Smooth muscle cell (in vitro differentiated cells): ENCODE measurements at regions not wholly inside any gene's neighbourhood (a gene's known extent, or its start where the extent isn't known, plus 50 kb on each side); places are given as distances from the start of the nearest gene placed in this dataset.

Experiments
- DNase-seq: peaks from one replicate; lab custom pipeline; 2025; ENCODE audit not compliant: unreplicated experiment; lab: John Stamatoyannopoulos, UW
- H2AFZ ChIP-seq: fragments of 200-600 bp; sonication (generic); 2 replicates; pipeline ENCODE4 v1.6.0; 2016; ENCODE audit warnings: antibody characterized with exemption, low read depth, mild to moderate bottlenecking
- H3F3A ChIP-seq: fragments of 200-600 bp; sonication (generic); 2 replicates; pipeline ENCODE4 v1.6.0; 2017; ENCODE audit warnings: antibody characterized with exemption, low read depth
- H3K27ac ChIP-seq: fragments of 200-600 bp; sonication (generic); 2 replicates; pipeline ENCODE4 v1.5.1; 2016; ENCODE audit warnings: low read depth, mild to moderate bottlenecking
- H3K27me3 ChIP-seq: fragments of 200-600 bp; sonication (generic); 2 replicates; pipeline ENCODE4 v1.6.1; 2016; ENCODE audit warnings: low read depth, mild to moderate bottlenecking
- H3K36me3 ChIP-seq: fragments of 200-600 bp; sonication (generic); 2 replicates; pipeline ENCODE4 v1.5.1; 2016; ENCODE audit warnings: low read depth
- H3K4me1 ChIP-seq: fragments of 200-600 bp; sonication (generic); 2 replicates; pipeline ENCODE4 v1.5.1; 2016; ENCODE audit warnings: low read depth
- H3K4me2 ChIP-seq: fragments of 200-600 bp; sonication (generic); 2 replicates; pipeline ENCODE4 v1.6.0; 2016; ENCODE audit warnings: mild to moderate bottlenecking
- H3K4me3 ChIP-seq: fragments of 200-600 bp; sonication (generic); 2 replicates; pipeline ENCODE4 v1.5.1; 2016; ENCODE audit warnings: mild to moderate bottlenecking
- H3K79me2 ChIP-seq: fragments of 200-600 bp; sonication (generic); 2 replicates; pipeline ENCODE4 v1.6.0; 2016; ENCODE audit warnings: low read depth, mild to moderate bottlenecking
- H3K9ac ChIP-seq: fragments of 200-600 bp; sonication (generic); 2 replicates; pipeline ENCODE4 v1.6.0; 2016; ENCODE audit warnings: low read depth
- H3K9me3 ChIP-seq: fragments of 200-600 bp; sonication (generic); replicated peaks from 2 replicates; pipeline ENCODE4 v1.5.1; 2016; ENCODE audit warnings: low read depth
- H4K20me1 ChIP-seq: fragments of 200-600 bp; sonication (generic); 2 replicates; pipeline ENCODE4 v1.6.0; 2016; ENCODE audit warnings: low read depth
- WGBS: methylation state at CpG from one replicate; pipeline ENCODE4 v1.1.7; 2016; ENCODE audit warnings: low lambda C conversion rate; 5-methylcytosine and 5-hydroxymethylcytosine counted together
- TF ChIP-seq, protein P1 (sequence below): fragments of 200-600 bp; sonication (generic); IDR thresholded peaks from 2 replicates; pipeline ENCODE4 v1.5.1; 2017; ENCODE audit warnings: borderline replicate concordance, mild to moderate bottlenecking, antibody characterized with exemption; ENCODE audit not compliant: insufficient read depth, poor library complexity, severe bottlenecking

DNA sequence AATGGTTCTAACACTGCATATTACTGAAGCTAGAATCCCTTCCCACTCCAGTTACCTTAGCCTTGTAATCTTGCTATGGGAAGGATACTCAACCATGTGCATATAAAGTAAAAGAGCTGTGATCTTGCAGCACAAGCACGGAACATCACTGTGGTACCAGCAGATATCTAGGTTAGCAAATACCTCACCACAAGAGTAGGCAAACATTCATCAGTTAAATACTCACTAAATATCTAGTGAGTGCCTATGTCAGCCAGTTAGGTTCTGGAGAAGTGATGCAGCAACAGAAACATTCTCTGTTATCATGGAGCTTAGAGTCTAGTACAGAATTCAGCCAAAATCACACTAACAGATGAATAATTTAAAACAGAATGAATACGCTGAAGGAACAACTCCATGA lies 349.6 kb upstream of the UBE2E3 start:
- WGBS: 65% methylated on average over 2 of the region's 2 CpGs
- DNase-seq: no peak

DNA sequence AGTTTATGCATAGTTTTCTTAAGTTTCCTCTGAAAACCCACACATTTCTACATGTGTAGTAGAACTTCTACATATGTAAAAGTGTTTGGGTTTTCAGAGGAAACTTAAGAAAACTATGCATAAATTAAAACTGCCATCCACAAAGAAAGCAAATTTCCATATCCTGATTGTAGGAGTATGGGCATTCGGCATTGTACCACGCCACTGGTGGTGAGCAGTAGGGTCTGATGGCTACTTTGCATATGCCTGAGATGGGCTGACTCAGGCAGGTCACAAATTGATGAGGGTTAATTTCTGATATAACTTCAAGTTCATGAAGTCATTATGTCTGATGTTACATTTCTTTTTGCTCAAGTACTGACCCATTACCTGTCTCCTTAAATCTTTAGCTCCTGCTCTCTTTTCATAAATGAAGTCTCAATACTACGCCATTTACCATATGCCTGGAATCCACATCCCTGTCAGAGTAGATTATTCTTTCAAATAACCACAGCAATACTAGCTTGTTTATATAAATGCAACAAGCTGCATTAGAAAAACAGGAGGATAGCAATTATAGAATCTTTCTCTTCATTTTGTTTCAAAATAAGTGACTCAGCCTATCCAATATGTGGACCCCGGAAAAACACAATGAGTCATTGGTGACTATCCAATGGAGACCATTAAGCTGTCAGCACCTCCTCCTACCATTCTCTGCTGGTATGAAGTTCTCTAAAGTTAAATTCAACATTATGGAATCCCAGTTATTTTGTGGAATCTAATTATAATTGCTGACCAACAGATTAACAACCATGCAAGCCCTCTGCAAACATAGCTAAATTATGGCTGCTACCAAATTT lies 355.2 kb upstream of the UBE2E3 start:
- Histone ChIP-seq H3K27me3 (no peaks in the 10 kb centered on the region), H3K79me2 (no peaks in the 10 kb centered on the region), H3K4me1 (no peaks in the 10 kb centered on the region), H3K36me3 (no peaks in the 10 kb centered on the region), H3F3A (no peaks in the 10 kb centered on the region), H4K20me1 (no peaks in the 10 kb centered on the region), H3K4me3 (no peak overlapping the region), H3K27ac (peak overlapping the region; percentile 25), H2AFZ (no peak overlapping the region), H3K4me2 (peak overlapping the region; percentile 59), H3K9ac (no peak overlapping the region), H3K9me3 (no peaks in the 10 kb centered on the region)
- TF ChIP-seq, protein P1, sequence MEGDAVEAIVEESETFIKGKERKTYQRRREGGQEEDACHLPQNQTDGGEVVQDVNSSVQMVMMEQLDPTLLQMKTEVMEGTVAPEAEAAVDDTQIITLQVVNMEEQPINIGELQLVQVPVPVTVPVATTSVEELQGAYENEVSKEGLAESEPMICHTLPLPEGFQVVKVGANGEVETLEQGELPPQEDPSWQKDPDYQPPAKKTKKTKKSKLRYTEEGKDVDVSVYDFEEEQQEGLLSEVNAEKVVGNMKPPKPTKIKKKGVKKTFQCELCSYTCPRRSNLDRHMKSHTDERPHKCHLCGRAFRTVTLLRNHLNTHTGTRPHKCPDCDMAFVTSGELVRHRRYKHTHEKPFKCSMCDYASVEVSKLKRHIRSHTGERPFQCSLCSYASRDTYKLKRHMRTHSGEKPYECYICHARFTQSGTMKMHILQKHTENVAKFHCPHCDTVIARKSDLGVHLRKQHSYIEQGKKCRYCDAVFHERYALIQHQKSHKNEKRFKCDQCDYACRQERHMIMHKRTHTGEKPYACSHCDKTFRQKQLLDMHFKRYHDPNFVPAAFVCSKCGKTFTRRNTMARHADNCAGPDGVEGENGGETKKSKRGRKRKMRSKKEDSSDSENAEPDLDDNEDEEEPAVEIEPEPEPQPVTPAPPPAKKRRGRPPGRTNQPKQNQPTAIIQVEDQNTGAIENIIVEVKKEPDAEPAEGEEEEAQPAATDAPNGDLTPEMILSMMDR: no peak
- 61% methylated on average over 4 of the region's 4 CpGs for WGBS
- no peak for DNase-seq

More for the DNA sequence above, 349.6 kb upstream of the UBE2E3 start:
- Histone ChIP-seq H3K27me3 (no peaks in the 10 kb centered on the region), H2AFZ (no peak overlapping the region), H3K27ac (no peak overlapping the region), H3K36me3 (no peaks in the 10 kb centered on the region), H3K4me3 (no peak overlapping the region), H3F3A (no peaks in the 10 kb centered on the region), H3K4me2 (no peak overlapping the region), H3K9ac (no peak overlapping the region), H3K9me3 (no peaks in the 10 kb centered on the region), H4K20me1 (no peaks in the 10 kb centered on the region), H3K4me1 (peaks cover 4% of the 10 kb centered on the region), H3K79me2 (no peaks in the 10 kb centered on the region)
- TF ChIP-seq, protein P1: no peak

DNA sequence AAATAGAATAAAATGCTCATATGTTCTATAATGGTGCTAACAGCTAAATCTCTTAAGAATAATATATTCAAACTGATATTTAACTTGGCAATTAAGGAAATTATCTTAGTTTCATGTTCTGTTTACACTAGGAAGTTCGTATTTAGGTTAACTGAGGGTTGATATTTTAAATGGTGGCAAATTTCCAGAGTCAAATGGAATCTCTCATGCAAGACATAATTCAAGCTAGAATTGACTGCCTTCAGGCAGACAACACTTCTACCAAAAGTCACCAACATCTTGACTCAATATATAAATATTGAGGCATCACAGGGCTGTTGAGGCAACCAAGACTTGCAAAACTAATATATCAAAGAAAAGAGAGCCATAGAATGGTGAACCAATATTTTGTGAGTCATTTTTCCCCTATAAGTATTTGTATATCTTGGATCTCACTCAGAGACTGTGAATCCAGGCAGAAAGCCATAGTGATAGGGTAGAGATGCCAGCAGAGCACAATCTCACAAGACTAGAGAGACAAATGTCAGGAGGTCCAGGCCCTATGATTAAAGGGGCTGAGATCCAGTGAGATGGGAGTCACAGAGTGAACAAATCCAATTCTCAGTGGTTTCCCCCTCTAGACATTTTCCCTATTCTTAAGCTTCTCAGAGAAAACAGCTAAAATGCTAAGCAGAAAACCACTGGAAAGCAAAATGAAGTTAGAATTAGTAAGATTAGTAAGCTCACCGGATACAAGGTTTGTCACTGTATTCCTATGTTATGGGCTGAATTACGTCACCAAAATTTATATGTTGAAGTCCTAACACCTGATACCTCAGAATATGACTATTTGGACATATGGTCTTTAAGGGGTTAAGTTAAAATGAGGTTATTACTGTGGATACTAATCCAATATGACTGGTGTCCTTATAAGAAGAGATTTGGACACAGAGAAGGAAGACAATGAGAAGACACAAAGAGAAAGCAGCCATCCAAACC lies 358.2 kb upstream of the UBE2E3 start:
- Histone ChIP-seq H3K9ac (no peak overlapping the region), H3K79me2 (no peaks in the 10 kb centered on the region), H3K9me3 (no peaks in the 10 kb centered on the region), H3K27ac (no peak overlapping the region), H3F3A (no peaks in the 10 kb centered on the region), H2AFZ (no peak overlapping the region), H3K4me1 (no peaks in the 10 kb centered on the region), H3K36me3 (no peaks in the 10 kb centered on the region), H3K4me2 (no peak overlapping the region), H4K20me1 (no peaks in the 10 kb centered on the region), H3K4me3 (no peak overlapping the region), H3K27me3 (no peaks in the 10 kb centered on the region)
- WGBS: 94% methylated on average over 3 of the region's 3 CpGs
- TF ChIP-seq, protein P1: no peak
- DNase-seq: no peak
